ENCODE measurements at regions not wholly inside any gene's neighbourhood (a gene's known extent, or its start where the extent isn't known, plus 50 kb on each side); places are given as distances from the start of the nearest gene placed in this dataset.
"Not testable (repeated sequence)": the region's sequence is repeated elsewhere in the genome, so short reads cannot be mapped to it uniquely, and the experiment has no call there.

GRCh38 chr13:65926750-65927171, 1303.4 kb downstream of the PCDH9 start:
- Histone ChIP-seq H3K4me3 (peak overlapping the region; percentile 43), H3K4me2 (peak overlapping the region; percentile 68), H3K27ac (ENCODE audit: low read depth) (no peak overlapping the region), H4K20me1 (replicated peaks; ENCODE audit: insufficient read depth) (no peaks in the 10 kb centered on the region), H3K27me3 (ENCODE audit: insufficient read depth) (no peaks in the 10 kb centered on the region), H3F3A (replicated peaks; ENCODE audit: low read depth) (no peaks in the 10 kb centered on the region), H3K4me1 (ENCODE audit: insufficient read depth) (0 out of 2 replicates have a peak, but pooled peaks cover 3% of the 10 kb centered on the region), H3K79me2 (replicated peaks; ENCODE audit: insufficient read depth) (no peaks in the 10 kb centered on the region), H2AFZ (peak overlapping the region; percentile 84), H3K9me2 (ENCODE audit: insufficient read depth) (peaks cover 7% of the 10 kb centered on the region; the same call in 1 of the 2 replicates), H3K36me3 (ENCODE audit: insufficient read depth) (no peaks in the 10 kb centered on the region)
- peak overlapping the region; percentile 32; the same call in 1 of the 3 replicates for H3K4me3 Mint-ChIP-seq
- no peak overlapping the region; the same call in 1 of the 2 replicates for H3K27ac Mint-ChIP-seq
- H3K9me3 Mint-ChIP-seq, result no peaks in the 10 kb centered on the region
- TF ChIP-seq JUNB (IDR thresholded peaks at IDR 0.05; ENCODE audit: unreplicated experiment) (no peak), ZNF462 (CRISPR knock-in tag; IDR thresholded peaks at IDR 0.05) (0 out of 2 replicates have a peak, but pooled peaks have one; percentile 23), NANOG (IDR thresholded peaks at IDR 0.05; ENCODE audit: borderline replicate concordance) (no peak), CTCF (conservative IDR thresholded peaks at IDR 0.05; ENCODE audit: low read depth in 2 of 2) (peak; percentile 59 to 70)
- ATAC-seq (peak; percentile 100), DNase-seq (ENCODE audit: low spot score) (peak; percentile 75)
- peaks cover 1% of the 10 kb centered on the region for H3K27me3 Mint-ChIP-seq (ENCODE audit: insufficient read depth, low read depth, poor library complexity)
- peaks cover 9% of the 10 kb centered on the region; the same call in 1 of the 3 replicates for H3K4me1 Mint-ChIP-seq
- H3K36me3 Mint-ChIP-seq (ENCODE audit: low read depth), result no peaks in the 10 kb centered on the region

GRCh38 chr13:65922846-65923245, 1307.3 kb downstream of the PCDH9 start:
- not testable (repeated sequence) for H3K27me3 Mint-ChIP-seq (ENCODE audit: insufficient read depth, low read depth, poor library complexity); H3K27me3 ChIP-seq (ENCODE audit: insufficient read depth); H2AFZ ChIP-seq; H3K79me2 ChIP-seq (replicated peaks; ENCODE audit: insufficient read depth); H3K9me3 Mint-ChIP-seq; H4K20me1 ChIP-seq (replicated peaks; ENCODE audit: insufficient read depth); H3K4me1 ChIP-seq (ENCODE audit: insufficient read depth); DNase-seq (ENCODE audit: low spot score); H3K4me3 ChIP-seq; H3F3A ChIP-seq (replicated peaks; ENCODE audit: low read depth); ATAC-seq; H3K9me2 ChIP-seq (ENCODE audit: insufficient read depth); H3K36me3 Mint-ChIP-seq (ENCODE audit: low read depth); H3K4me1 Mint-ChIP-seq; H3K4me2 ChIP-seq; H3K27ac ChIP-seq (ENCODE audit: low read depth); H3K36me3 ChIP-seq (ENCODE audit: insufficient read depth); H3K4me3 Mint-ChIP-seq; H3K27ac Mint-ChIP-seq

Measured in GM23338 (cell line).